ENCODE measurements at regions not wholly inside any gene's neighbourhood (a gene's known extent, or its start where the extent isn't known, plus 50 kb on each side); places are given as distances from the start of the nearest gene placed in this dataset.

- TF ChIP-seq, protein P1, sequence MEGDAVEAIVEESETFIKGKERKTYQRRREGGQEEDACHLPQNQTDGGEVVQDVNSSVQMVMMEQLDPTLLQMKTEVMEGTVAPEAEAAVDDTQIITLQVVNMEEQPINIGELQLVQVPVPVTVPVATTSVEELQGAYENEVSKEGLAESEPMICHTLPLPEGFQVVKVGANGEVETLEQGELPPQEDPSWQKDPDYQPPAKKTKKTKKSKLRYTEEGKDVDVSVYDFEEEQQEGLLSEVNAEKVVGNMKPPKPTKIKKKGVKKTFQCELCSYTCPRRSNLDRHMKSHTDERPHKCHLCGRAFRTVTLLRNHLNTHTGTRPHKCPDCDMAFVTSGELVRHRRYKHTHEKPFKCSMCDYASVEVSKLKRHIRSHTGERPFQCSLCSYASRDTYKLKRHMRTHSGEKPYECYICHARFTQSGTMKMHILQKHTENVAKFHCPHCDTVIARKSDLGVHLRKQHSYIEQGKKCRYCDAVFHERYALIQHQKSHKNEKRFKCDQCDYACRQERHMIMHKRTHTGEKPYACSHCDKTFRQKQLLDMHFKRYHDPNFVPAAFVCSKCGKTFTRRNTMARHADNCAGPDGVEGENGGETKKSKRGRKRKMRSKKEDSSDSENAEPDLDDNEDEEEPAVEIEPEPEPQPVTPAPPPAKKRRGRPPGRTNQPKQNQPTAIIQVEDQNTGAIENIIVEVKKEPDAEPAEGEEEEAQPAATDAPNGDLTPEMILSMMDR (IDR thresholded peaks at IDR 0.05) = no peak
- no peak for TF ChIP-seq EZH2 (IDR thresholded peaks at IDR 0.05; ENCODE audit: borderline replicate concordance, insufficient read depth, low read depth, low read length, poor library complexity, severe bottlenecking)
These were observed 677.3 kb downstream of the TBC1D22A start for GRCh38 chr22:47439643-47440265.
